ENCODE measurements at regions not wholly inside any gene's neighbourhood (a gene's known extent, or its start where the extent isn't known, plus 50 kb on each side); places are given as distances from the start of the nearest gene placed in this dataset.

GRCh38 chr5:36355516-36355915 lies 53.8 kb upstream of the RANBP3L start:
- DNase-seq (ENCODE audit: low spot score), result no peak

GRCh38 chr5:36356915-36357314 lies 55.2 kb upstream of the RANBP3L start:
- DNase-seq (ENCODE audit: low spot score), result no peak

GRCh38 chr5:36357391-36357975 lies 55.8 kb upstream of the RANBP3L start:
- no peak for DNase-seq (ENCODE audit: low spot score)

GRCh38 chr5:36359267-36359666 lies 57.6 kb upstream of the RANBP3L start:
- no peak for DNase-seq (ENCODE audit: low spot score)

- no peak for DNase-seq (ENCODE audit: low spot score)
Observed at GRCh38 chr5:36360307-36360706, 58.6 kb upstream of the RANBP3L start.

GRCh38 chr5:36363101-36363500 lies 61.4 kb upstream of the RANBP3L start:
- DNase-seq (ENCODE audit: low spot score), result no peak

- DNase-seq (ENCODE audit: low spot score), result no peak
Observed at GRCh38 chr5:36363744-36364143, 62.0 kb upstream of the RANBP3L start.

DNA sequence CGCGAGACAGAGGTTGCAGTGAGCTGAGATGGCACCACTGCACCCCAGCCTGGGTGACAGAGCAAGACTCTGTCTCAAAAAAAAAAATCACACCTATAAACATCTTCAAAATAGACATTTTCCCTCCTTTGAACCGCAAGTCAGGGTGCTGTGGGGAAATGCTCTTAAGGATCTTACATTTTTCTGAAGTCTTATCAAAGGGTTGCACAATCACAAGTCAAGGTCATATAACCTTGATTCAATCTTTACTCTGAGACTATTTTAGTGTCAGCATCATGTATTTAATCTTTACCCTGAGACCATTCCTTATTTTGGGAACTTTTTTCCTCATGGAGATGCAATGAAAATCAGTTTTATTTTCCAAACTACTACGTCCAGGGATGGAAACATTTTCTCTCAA lies 62.8 kb upstream of the RANBP3L start:
- DNase-seq (ENCODE audit: low spot score), result no peak

DNA sequence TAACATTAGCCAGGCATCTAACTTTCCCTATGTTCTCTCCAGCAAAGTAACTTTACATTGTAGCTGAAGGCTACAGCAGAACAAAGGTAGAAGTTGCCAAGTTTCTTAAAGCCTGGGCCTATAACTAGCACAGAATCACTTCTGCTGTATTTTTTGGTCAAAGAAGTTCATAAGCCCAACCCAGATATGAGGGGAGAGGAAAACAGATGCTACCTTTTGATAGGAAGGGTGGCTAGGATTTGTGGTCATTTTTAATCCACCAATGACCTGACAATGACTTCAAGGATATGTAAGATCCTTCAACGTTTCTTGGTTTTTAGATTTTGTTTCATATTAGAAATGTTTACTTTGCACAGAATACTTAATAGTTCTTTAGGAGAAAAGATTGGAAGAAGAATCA lies 64.2 kb upstream of the RANBP3L start:
- DNase-seq (ENCODE audit: low spot score), result no peak

DNA sequence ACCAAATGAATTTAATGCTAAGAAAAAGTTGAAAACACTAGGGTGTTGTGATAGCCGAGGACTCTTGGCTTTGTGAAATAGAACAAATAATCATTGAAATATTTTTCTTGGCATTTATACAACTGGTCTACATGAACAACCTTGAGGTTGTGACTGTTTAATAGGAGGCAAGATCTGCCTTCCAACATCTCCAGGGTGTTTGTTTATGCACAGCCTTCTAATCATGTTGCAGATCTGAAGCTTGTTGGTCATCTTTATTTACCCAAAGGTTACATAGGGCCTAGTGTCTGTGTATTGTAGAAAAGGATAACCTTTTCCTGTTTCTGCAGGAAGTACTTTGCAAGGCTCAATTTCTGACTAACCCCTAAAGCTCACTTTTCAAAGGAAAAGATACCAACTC lies 65.2 kb upstream of the RANBP3L start:
- no peak for DNase-seq (ENCODE audit: low spot score)

DNA sequence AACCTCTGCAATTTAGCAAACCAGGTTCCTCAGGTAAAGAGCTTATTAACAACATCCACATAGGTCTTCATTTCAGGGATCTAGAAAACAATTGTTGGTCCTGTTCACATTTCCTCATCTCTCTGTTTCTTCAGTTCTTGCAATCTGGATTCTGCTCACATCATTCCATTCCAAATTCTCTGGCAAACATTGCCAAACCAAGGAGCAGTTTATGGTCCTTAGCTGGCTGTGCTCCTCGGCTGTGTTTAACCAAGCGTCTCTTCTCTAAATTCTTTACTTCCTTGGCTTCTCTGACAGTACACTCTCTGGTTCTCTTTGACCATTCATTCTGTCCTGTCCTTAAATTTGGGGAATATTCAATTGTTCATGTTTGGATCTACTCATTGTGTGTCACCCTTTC lies 65.8 kb upstream of the RANBP3L start:
- no peak for DNase-seq (ENCODE audit: low spot score)

DNA sequence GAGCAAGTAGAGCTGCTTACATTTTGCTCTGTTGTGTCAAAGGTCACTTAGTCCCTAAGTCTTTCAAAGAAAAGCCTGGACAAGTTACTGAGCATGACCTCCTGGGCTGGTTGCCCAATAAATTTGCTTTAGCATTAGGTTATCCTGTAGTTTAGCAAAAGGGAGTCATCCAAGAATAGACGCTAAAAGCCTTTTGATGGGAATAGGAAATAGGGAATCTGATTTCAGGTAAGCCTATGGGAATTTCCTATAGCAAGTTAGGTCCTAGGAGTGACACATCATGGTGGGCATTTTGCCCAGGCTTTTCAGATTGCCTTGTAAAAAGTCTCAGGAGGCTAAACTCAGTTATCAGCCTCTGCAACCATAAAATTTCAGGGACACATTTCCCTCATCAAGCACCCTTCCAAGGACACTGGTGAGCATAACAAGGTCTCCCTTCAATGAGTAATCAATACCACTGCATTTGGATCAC lies 67.6 kb upstream of the RANBP3L start:
- no peak for DNase-seq (ENCODE audit: low spot score)

GRCh38 chr5:36370073-36370472 lies 68.4 kb upstream of the RANBP3L start:
- no peak for DNase-seq (ENCODE audit: low spot score)

- no peak for DNase-seq (ENCODE audit: low spot score)
Observed at GRCh38 chr5:36371366-36371765, 69.7 kb upstream of the RANBP3L start.

- no peak for DNase-seq (ENCODE audit: low spot score)
Observed at GRCh38 chr5:36373527-36374086, 71.9 kb upstream of the RANBP3L start.

DNA sequence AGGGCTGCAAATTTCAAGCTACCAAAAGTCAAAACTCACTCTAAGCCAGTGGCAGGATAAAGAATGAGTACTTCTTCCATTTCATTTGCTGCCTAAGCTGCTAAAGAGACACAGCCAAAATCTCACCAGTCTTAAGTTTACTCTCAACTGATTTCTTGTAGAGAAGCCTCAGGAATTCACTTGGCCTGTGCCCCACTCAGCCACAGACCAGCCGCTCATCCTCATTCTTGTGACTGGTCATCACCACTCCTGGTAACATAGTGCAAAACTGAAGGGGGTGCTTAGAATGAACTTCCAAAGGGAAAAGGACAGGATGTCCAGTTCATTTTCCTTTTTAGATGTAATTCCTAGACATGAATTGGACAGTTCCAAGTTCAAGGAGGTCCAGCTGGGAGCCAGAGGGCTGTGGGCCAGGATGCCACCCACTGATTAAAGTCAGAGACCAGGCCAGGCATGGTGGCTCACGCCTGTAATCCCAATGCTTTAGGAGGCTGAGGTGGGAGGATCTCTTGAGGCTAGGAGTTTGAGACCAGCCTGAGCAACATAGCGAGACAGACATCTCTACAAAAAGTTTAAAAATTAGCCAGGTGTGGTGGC lies 72.7 kb upstream of the RANBP3L start:
- no peak for DNase-seq (ENCODE audit: low spot score)

DNA sequence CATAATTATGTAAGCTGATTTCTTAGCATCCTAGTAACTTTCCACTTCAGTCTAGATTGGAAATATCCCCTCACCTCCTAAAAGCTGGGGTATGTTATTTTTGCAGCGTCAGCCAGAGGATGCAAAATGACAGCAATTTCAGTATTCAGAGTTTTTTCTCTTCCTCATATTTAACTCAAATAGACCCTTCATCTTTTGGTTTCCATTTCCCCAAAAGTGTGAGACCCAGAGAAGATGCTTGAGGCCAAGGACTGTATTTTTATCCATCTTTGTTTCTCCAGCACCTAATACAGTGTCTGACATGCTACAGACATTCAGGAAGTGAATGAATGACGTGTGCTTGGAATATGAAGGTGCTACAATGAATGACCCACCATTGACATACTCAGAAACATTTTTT lies 75.5 kb upstream of the RANBP3L start:
- DNase-seq (ENCODE audit: low spot score), result no peak

DNA sequence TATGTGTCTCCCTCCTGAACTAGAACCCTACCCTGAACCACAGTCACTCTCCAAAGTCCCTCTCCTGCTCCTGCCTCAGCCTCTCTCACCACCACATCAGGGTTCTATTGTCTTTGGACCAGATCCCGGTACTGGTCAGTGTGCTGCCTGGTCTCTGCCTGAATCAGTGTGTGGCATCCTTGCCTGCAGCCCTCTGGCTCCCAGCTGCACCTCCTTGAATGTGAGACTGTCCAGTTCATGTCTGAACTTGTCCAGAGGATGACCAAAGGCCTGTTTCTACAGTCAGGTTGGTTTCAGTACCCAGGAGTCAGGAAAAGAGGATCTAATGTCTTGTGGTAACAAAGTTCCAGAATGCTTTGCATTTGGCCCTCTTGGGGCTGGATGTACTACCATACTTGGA lies 76.8 kb upstream of the RANBP3L start:
- no peak for DNase-seq (ENCODE audit: low spot score)

GRCh38 chr5:36382890-36383289 lies 81.2 kb upstream of the RANBP3L start:
- no peak for DNase-seq (ENCODE audit: low spot score)

GRCh38 chr5:36383942-36384341 lies 82.2 kb upstream of the RANBP3L start:
- no peak for DNase-seq (ENCODE audit: low spot score)

GRCh38 chr5:36384845-36385244 lies 83.1 kb upstream of the RANBP3L start:
- no peak for DNase-seq (ENCODE audit: low spot score)

GRCh38 chr5:36385495-36385894 lies 83.8 kb upstream of the RANBP3L start:
- no peak for DNase-seq (ENCODE audit: low spot score)

DNA sequence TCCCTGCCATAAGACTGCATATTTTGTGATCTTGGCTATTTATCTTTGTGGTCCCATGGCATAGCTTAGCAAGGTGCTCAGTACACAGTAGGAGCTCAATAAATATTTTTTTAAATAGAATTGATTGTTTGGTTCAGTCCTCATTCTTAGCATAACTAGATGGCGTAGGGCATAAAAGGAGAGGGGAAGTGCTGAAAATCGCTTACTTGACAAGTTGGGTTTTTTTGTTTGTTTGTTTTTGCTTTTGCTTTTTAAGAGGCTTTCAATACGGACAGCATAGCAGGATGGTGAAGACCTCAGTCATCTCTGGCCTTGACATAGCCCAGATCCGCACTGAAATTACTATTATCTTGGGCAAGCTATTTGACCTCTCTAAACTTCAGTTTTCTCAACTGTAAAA lies 86.6 kb upstream of the RANBP3L start:
- DNase-seq (ENCODE audit: low spot score), result no peak

GRCh38 chr5:36389245-36389644 lies 87.5 kb upstream of the RANBP3L start:
- DNase-seq (ENCODE audit: low spot score), result no peak
